Neural progenitor cell (in vitro differentiated cells): ENCODE measurements at regions not wholly inside any gene's neighbourhood (a gene's known extent, or its start where the extent isn't known, plus 50 kb on each side); places are given as distances from the start of the nearest gene placed in this dataset.

Source experiments
- CTCF ChIP-seq: fragments of 200-600 bp; sonication (generic); IDR thresholded peaks from 2 replicates; pipeline ENCODE4 v1.5.1; 2017; ENCODE audit warnings: antibody characterized with exemption, mild to moderate bottlenecking
- EZH2phosphoT487 ChIP-seq: fragments of 200-600 bp; sonication (generic); IDR thresholded peaks from 2 replicates; pipeline ENCODE4 v1.6.1; 2017; ENCODE audit warnings: antibody characterized with exemption

GRCh38 chr15:31740203-31740602, 290.1 kb upstream of the CHRNA7 start:
- TF ChIP-seq CTCF = no peak
- no peak for TF ChIP-seq EZH2phosphoT487
